ENCODE measurements at regions not wholly inside any gene's neighbourhood (a gene's known extent, or its start where the extent isn't known, plus 50 kb on each side); places are given as distances from the start of the nearest gene placed in this dataset.

DNA sequence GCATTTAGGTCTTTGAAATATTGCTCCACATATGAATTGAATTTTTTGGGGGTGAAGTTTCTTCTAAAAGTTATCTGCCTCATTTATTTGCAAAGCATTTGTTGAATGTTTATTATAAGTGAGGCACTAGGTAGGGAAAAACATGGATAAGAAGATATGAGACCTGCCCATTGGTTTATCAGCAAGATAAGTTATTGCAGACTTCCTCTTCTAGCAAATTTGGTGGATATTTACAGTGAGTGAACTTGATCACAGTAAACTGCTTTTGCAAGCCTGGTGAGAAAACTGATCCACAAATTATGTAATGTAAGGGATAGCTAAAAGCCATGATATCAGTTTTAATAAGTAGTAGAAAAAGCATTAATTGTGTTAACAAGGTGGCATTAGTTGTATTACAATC, 364.8 kb downstream of the SOCS6 start:
- intact Hi-C loops (cut with DNase I; ENCODE audit: low total_unique reads) = no loop called here
- no peak overlapping the region for H3K4me3 ChIP-seq (ENCODE audit: low read depth, poor library complexity, severe bottlenecking)
- no peak for DNase-seq (ENCODE audit: low spot score in 2 of 2)
- TF ChIP-seq, protein P1, sequence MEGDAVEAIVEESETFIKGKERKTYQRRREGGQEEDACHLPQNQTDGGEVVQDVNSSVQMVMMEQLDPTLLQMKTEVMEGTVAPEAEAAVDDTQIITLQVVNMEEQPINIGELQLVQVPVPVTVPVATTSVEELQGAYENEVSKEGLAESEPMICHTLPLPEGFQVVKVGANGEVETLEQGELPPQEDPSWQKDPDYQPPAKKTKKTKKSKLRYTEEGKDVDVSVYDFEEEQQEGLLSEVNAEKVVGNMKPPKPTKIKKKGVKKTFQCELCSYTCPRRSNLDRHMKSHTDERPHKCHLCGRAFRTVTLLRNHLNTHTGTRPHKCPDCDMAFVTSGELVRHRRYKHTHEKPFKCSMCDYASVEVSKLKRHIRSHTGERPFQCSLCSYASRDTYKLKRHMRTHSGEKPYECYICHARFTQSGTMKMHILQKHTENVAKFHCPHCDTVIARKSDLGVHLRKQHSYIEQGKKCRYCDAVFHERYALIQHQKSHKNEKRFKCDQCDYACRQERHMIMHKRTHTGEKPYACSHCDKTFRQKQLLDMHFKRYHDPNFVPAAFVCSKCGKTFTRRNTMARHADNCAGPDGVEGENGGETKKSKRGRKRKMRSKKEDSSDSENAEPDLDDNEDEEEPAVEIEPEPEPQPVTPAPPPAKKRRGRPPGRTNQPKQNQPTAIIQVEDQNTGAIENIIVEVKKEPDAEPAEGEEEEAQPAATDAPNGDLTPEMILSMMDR (IDR thresholded peaks at IDR 0.05) = no peak
- no peak for TF ChIP-seq POLR2A (IDR thresholded peaks at IDR 0.05)

DNA sequence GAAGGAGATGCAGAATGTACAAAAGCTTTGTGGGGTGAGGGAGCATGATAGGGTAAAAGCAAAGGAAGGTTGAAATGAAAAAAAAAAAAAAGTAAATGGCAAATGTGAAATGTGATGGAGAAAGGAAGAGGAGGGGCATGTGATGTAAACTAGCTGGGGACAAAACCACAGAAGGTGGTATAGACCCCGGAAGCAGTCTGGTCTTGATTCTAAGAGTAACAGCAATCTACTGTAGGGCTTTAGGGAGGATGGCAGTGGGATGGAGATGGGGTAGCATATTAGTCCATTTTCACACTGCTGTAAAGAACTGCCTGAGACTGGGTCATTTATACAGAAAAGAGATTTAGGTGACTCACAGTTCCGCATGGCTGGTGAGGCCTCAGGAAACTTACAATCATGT, 362.0 kb downstream of the SOCS6 start:
- no peak for TF ChIP-seq POLR2A (IDR thresholded peaks at IDR 0.05)
- TF ChIP-seq, protein P1 (IDR thresholded peaks at IDR 0.05) = no peak
- no peak overlapping the region for H3K4me3 ChIP-seq (ENCODE audit: low read depth, poor library complexity, severe bottlenecking)
- WGBS, 2 donors = 79 to 92% methylated on average over 2 of the region's 2 CpGs
- intact Hi-C loops (cut with DNase I; ENCODE audit: low total_unique reads) = no loop called here
- DNase-seq (ENCODE audit: low spot score in 2 of 2) = no peak

DNA sequence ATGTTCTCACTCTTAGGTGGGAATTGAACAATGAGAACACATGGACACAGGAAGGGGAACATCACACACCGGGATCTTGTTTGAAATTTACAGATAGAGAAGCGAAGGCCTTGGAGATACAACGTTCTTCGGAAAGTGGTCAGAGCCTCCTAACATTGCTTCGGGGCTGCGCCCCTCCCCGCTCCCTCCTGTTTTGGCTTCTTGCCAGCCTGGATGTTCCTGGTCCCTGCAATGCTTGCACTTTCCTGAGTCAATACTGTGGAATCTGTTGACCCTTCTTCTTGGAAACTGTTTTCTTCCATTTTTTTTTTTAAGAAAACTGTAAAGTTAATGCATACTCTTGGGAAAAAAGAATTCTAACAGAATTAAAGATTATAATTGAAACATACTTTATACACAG, 360.8 kb downstream of the SOCS6 start:
- TF ChIP-seq, protein P1 (IDR thresholded peaks at IDR 0.05) = no peak
- no peak for TF ChIP-seq POLR2A (IDR thresholded peaks at IDR 0.05)
- no peak for DNase-seq (ENCODE audit: low spot score in 2 of 2)
- H3K4me3 ChIP-seq (ENCODE audit: low read depth, poor library complexity, severe bottlenecking) = no peak overlapping the region
- WGBS, 2 donors = 88 to 90% methylated on average over 7 of the region's 7 CpGs
- intact Hi-C loops (cut with DNase I; ENCODE audit: low total_unique reads) = no loop called here

DNA sequence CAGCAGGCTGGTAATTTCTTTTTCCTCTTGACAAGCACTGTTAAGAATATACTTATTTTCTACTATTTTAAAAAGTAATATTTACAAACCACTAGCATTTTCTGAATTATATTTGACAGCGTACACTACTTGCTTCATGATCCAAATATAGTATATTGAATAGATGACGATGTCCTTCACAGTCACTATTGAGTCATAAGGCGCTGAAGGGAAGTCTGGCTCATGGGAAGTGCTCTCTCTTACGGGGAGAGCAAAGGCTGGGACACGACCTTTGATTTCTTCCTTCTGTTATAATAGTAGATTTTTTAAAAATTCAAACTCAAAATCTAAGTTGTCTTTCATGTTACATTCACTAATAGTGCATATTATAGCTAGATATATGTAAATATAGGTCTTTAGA, 357.1 kb downstream of the SOCS6 start:
- WGBS, 2 donors = 55 to 68% methylated on average over 5 of the region's 5 CpGs
- intact Hi-C loops (cut with DNase I; ENCODE audit: low total_unique reads) = no loop called here
- no peak for DNase-seq (ENCODE audit: low spot score in 2 of 2)
- TF ChIP-seq POLR2A (IDR thresholded peaks at IDR 0.05) = no peak
- TF ChIP-seq, protein P1 (IDR thresholded peaks at IDR 0.05) = no peak
- H3K4me3 ChIP-seq (ENCODE audit: low read depth, poor library complexity, severe bottlenecking) = no peak overlapping the region

DNA sequence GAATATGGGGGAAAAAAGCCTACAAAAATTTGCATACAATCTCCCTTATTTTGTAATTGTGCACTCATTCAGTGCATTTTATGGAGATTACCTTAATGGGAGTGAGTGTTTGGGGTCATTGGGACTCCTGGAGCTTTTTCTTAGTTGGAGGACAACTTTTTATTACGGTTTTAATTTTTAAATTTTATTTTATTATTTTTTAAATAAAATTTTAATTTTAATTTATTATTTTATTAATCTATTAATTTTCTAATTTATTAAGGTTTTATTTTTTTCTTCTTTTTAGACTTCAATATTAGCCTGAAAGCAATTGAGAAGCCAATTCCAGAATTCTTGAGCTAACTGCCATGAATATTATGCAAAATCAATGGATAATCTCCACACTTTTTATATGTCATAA, 355.0 kb downstream of the SOCS6 start:
- 2 to 42% methylated on average over 1 of the region's 1 CpG for WGBS, 2 donors
- DNase-seq (ENCODE audit: low spot score in 2 of 2) = no peak
- intact Hi-C loops (cut with DNase I; ENCODE audit: low total_unique reads) = no loop called here
- no peak overlapping the region for H3K4me3 ChIP-seq (ENCODE audit: low read depth, poor library complexity, severe bottlenecking)
- TF ChIP-seq POLR2A (IDR thresholded peaks at IDR 0.05) = no peak
- TF ChIP-seq, protein P1 (IDR thresholded peaks at IDR 0.05) = no peak

DNA sequence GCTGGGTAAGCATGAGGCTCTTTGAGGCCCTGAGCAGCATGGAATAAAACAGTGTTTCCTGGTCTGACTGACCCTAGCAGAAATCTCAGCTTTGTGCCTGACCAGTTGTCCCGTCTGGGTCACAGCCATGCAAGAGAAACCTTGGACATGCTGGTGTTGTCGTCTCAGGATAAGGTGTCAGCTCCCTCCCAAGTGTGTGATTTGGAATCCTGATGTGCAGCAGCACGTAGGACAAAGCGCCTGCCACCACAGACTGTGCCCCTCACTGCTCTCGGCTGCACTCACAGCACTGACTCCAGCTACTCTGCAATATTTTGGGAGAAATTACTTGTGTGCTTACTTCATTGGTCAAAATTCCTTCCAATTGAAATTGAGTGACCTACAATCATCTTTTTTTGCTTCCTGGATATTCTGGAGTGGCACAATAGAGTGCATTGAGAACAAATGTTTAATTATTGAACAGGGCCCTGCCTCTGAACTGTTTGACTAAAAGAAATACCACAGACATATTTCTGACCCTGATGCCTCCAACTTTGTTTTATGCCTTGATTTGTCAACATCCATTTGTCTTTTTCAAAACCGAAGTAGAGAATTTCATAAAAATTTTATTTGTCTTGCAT, 352.4 kb downstream of the SOCS6 start:
- no peak for TF ChIP-seq POLR2A (IDR thresholded peaks at IDR 0.05)
- TF ChIP-seq, protein P1 (IDR thresholded peaks at IDR 0.05) = no peak
- H3K4me3 ChIP-seq (ENCODE audit: low read depth, poor library complexity, severe bottlenecking) = no peak overlapping the region
- WGBS, 2 donors = 65 to 72% methylated on average over 6 of the region's 6 CpGs
- DNase-seq (ENCODE audit: low spot score in 2 of 2) = no peak
- intact Hi-C loops (cut with DNase I; ENCODE audit: low total_unique reads) = no loop called here
